ENCODE measurements at regions not wholly inside any gene's neighbourhood (a gene's known extent, or its start where the extent isn't known, plus 50 kb on each side); places are given as distances from the start of the nearest gene placed in this dataset.

DNA sequence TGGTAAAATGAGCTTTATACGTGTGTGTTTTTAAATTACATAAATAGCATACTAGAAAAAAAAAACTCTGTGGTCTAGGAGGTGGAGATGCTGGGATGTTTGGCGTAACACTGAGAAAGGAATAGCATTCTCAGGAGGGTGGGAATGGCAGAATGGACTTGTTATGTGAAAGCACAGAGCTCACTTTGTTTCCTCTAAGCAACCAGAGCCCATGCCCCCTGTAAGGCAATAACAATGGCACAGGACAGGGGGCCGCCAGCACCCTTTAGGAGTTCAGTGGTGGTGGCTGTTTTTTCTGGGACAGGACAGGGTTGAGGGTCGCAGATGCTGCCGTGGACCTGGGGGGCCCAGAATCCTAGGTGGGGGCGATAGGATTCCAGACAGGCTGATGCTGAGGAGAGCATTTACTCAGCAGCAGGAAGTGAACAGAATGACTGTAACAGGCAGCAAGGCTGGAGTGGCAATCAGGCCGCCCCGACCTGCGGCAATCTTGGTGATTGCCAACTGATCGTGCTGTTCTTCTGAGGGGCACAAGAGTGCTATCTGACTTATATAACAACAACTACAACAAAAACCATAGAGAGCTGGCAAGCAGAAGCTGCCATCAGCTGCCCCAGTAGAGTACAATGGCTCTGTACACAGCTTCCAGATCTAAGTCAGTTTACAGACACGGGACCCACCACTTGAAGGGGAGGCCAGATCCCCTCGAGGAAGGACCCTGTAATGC lies 160.4 kb downstream of the UACA start:
- intact Hi-C loops (cut with DNase I; ENCODE audit: low total_unique reads) = no loop called here
- H3K9me3 ChIP-seq = no peaks in the 10 kb centered on the region
- 85% methylated on average over 12 of the region's 12 CpGs for WGBS, 2 donors
- H3K27ac ChIP-seq = no peak overlapping the region
- no peak overlapping the region for H3K4me3 ChIP-seq
- no peaks in the 10 kb centered on the region for H3K27me3 ChIP-seq
- H3K4me1 ChIP-seq = peaks cover 13% of the 10 kb centered on the region
- H3K36me3 ChIP-seq (ENCODE audit: low read depth, missing control alignments) = no peaks in the 10 kb centered on the region
- TF ChIP-seq, protein P1, sequence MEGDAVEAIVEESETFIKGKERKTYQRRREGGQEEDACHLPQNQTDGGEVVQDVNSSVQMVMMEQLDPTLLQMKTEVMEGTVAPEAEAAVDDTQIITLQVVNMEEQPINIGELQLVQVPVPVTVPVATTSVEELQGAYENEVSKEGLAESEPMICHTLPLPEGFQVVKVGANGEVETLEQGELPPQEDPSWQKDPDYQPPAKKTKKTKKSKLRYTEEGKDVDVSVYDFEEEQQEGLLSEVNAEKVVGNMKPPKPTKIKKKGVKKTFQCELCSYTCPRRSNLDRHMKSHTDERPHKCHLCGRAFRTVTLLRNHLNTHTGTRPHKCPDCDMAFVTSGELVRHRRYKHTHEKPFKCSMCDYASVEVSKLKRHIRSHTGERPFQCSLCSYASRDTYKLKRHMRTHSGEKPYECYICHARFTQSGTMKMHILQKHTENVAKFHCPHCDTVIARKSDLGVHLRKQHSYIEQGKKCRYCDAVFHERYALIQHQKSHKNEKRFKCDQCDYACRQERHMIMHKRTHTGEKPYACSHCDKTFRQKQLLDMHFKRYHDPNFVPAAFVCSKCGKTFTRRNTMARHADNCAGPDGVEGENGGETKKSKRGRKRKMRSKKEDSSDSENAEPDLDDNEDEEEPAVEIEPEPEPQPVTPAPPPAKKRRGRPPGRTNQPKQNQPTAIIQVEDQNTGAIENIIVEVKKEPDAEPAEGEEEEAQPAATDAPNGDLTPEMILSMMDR (IDR thresholded peaks at IDR 0.05) = no peak
- TF ChIP-seq POLR2A (IDR thresholded peaks at IDR 0.05) = no peak
- no peak for DNase-seq

- no peaks in the 10 kb centered on the region for H3K36me3 ChIP-seq (ENCODE audit: low read depth, missing control alignments)
- H3K27me3 ChIP-seq = no peaks in the 10 kb centered on the region
- DNase-seq = no peak
- no peak overlapping the region for H3K4me3 ChIP-seq
- H3K27ac ChIP-seq = no peak overlapping the region
- peaks cover 13% of the 10 kb centered on the region for H3K4me1 ChIP-seq
- intact Hi-C loops (cut with DNase I; ENCODE audit: low total_unique reads) = no loop called here
- H3K9me3 ChIP-seq = no peaks in the 10 kb centered on the region
- WGBS, 2 donors = 89 to 91% methylated on average over 4 of the region's 4 CpGs
- no peak for TF ChIP-seq POLR2A (IDR thresholded peaks at IDR 0.05)
- TF ChIP-seq, protein P1 (IDR thresholded peaks at IDR 0.05) = no peak
Measured at GRCh38 chr15:70602281-70602680, 161.1 kb downstream of the UACA start.

GRCh38 chr15:70597945-70598344 lies 165.4 kb downstream of the UACA start:
- no peaks in the 10 kb centered on the region for H3K9me3 ChIP-seq
- intact Hi-C loops (cut with DNase I; ENCODE audit: low total_unique reads) = no loop called here
- H3K27ac ChIP-seq = no peak overlapping the region
- no peaks in the 10 kb centered on the region for H3K4me1 ChIP-seq
- no peaks in the 10 kb centered on the region for H3K27me3 ChIP-seq
- no peaks in the 10 kb centered on the region for H3K36me3 ChIP-seq (ENCODE audit: low read depth, missing control alignments)
- WGBS, 2 donors = 96 to 98% methylated on average over 3 of the region's 3 CpGs
- H3K4me3 ChIP-seq = no peak overlapping the region
- no peak for DNase-seq
- TF ChIP-seq, protein P1 (IDR thresholded peaks at IDR 0.05) = no peak
- TF ChIP-seq POLR2A (IDR thresholded peaks at IDR 0.05) = no peak

DNA sequence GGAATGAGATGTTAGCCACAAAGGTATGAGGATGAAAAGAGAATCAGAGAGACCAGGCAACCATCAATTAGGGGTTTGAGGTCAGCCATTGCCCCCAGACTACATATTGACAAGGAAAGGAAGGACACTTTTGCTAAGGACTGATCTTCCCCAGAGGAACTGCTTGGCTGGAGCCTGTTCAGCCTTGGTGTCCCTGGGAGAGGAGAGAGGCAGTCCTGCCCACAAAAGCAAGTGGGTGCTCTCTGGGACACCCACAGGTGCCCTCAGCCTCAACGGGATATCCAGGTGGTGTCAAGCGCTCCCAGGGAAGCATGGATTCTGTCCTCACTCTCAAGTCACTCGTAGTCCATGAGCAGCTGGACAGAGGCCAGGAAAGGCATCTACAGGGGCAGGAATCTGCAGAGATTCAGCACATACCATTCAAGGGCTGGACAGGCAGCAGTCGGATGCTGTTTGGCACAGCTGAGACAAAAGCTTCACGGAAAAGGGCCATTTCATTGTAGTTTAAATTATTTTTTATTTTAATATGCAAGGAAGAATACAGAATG lies 166.2 kb downstream of the UACA start:
- intact Hi-C loops (cut with DNase I; ENCODE audit: low total_unique reads) = no loop called here
- no peak for TF ChIP-seq POLR2A (IDR thresholded peaks at IDR 0.05)
- TF ChIP-seq, protein P1 (IDR thresholded peaks at IDR 0.05) = no peak
- no peaks in the 10 kb centered on the region for H3K27me3 ChIP-seq
- 86 to 97% methylated on average over 5 of the region's 5 CpGs for WGBS, 2 donors
- no peaks in the 10 kb centered on the region for H3K36me3 ChIP-seq (ENCODE audit: low read depth, missing control alignments)
- H3K4me3 ChIP-seq = no peak overlapping the region
- no peaks in the 10 kb centered on the region for H3K4me1 ChIP-seq
- H3K27ac ChIP-seq = no peak overlapping the region
- no peak for DNase-seq
- no peaks in the 10 kb centered on the region for H3K9me3 ChIP-seq
